ENCODE measurements at regions not wholly inside any gene's neighbourhood (a gene's known extent, or its start where the extent isn't known, plus 50 kb on each side); places are given as distances from the start of the nearest gene placed in this dataset.
"Not testable (repeated sequence)": the region's sequence is repeated elsewhere in the genome, so short reads cannot be mapped to it uniquely, and the experiment has no call there.

DNA sequence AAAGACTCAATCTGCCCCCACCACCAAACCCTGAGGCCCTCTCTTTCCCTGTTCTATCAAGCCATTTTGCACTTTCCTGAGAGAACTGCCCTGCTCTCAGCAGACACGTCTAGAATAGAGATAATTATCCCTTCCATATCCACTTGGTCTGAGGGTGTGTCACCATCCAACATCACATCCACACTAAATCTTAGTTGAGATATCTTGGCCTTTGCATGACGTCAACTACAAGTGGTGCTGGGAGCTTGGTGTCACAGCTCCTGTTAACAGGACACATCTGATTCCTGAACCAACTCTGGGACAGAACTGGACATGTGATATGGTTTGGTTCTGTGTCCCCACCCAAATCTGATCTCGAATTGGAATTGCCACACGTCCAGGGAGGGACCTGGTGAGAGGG is 1109.2 kb downstream of the TMEM121 start:
- no peaks in the 10 kb centered on the region for H3K27me3 Mint-ChIP-seq
- H3K4me1 Mint-ChIP-seq (ENCODE audit: low read depth) = no peaks in the 10 kb centered on the region
- TF ChIP-seq CTCF (IDR thresholded peaks at IDR 0.05; ENCODE audit: unreplicated experiment) = no peak
- H3K9me3 Mint-ChIP-seq (ENCODE audit: low read depth) = peaks cover 56% of the 10 kb centered on the region
- no peak overlapping the region for H3K27ac Mint-ChIP-seq
- peaks cover 2% of the 10 kb centered on the region for H3K36me3 Mint-ChIP-seq (ENCODE audit: insufficient read depth)
- no peak overlapping the region for H3K4me3 Mint-ChIP-seq (ENCODE audit: low read depth)
- no peak for DNase-seq (ENCODE audit: low spot score, unreplicated experiment)

DNA sequence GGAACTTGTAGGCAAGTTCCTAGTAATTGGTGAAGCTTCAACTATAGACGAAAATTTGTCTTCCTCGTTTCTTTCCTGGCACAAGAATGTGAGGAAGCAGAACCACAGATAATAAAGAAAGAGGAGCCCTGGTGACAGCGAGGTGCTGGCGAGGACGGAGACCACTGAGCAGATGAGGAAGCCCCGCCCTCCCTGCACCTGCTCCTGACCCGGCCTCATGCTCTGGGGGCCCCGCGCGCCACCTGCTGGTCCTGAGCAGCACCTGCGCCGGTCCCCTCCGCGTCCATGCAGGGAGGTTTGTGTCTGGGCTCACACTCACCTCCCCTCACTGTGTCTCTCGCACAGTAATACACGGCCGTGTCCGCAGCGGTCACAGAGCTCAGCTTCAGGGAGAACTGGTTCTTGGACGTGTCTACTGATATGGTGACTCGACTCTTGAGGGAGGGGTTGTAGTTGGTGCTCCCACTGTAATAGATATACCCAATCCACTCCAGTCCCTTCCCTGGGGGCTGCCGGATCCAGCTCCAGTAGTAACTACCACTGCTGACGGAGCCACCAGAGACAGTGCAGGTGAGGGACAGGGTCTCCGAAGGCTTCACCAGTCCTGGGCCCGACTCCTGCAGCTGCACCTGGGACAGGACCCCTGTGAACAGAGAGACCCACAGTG is 1112.5 kb downstream of the TMEM121 start:
- not testable (repeated sequence) for H3K27me3 Mint-ChIP-seq; H3K36me3 Mint-ChIP-seq (ENCODE audit: insufficient read depth); H3K27ac Mint-ChIP-seq; DNase-seq (ENCODE audit: low spot score, unreplicated experiment); H3K4me1 Mint-ChIP-seq (ENCODE audit: low read depth); H3K4me3 Mint-ChIP-seq (ENCODE audit: low read depth)
- H3K9me3 Mint-ChIP-seq (ENCODE audit: low read depth) = peaks cover 54% of the 10 kb centered on the region

- TF ChIP-seq CTCF (IDR thresholded peaks at IDR 0.05; ENCODE audit: unreplicated experiment) = no peak
- no peak for DNase-seq (ENCODE audit: low spot score, unreplicated experiment)
- Mint-ChIP-seq H3K27me3 (no peaks in the 10 kb centered on the region), H3K4me1 (ENCODE audit: low read depth) (no peaks in the 10 kb centered on the region), H3K36me3 (ENCODE audit: insufficient read depth) (peaks cover 3% of the 10 kb centered on the region), H3K27ac (no peak overlapping the region), H3K9me3 (ENCODE audit: low read depth) (peaks cover 45% of the 10 kb centered on the region), H3K4me3 (ENCODE audit: low read depth) (no peak overlapping the region)
Measured at GRCh38 chr14:106642090-106642489, 1115.7 kb downstream of the TMEM121 start.

DNA sequence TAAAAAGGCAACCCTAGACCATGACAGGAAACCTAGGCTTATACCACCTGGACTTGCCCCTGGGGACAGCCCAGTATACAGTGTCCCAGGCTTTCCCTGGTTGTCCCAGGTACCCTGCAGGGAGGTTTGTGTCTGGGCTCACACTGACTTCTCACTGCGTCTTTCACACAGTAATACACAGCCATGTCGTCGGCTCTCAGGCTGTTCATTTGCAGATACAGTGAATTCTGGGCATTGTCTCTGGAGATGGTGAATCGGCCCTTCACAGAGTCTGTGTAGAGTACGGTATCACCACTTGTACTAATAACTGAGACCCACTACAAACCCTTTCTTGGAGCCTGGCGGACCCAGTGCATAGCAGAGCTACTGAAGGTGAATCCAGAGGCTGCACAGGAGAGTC is 1116.6 kb downstream of the TMEM121 start:
- H3K9me3 Mint-ChIP-seq (ENCODE audit: low read depth) = peaks cover 49% of the 10 kb centered on the region
- not testable (repeated sequence) for H3K36me3 Mint-ChIP-seq (ENCODE audit: insufficient read depth)

GRCh38 chr14:106648874-106649273 is 1122.5 kb downstream of the TMEM121 start:
- H3K27me3 Mint-ChIP-seq; H3K36me3 Mint-ChIP-seq (ENCODE audit: insufficient read depth); H3K4me1 Mint-ChIP-seq (ENCODE audit: low read depth); DNase-seq (ENCODE audit: low spot score, unreplicated experiment); H3K4me3 Mint-ChIP-seq (ENCODE audit: low read depth); H3K27ac Mint-ChIP-seq: not testable (repeated sequence)
- peaks cover 63% of the 10 kb centered on the region for H3K9me3 Mint-ChIP-seq (ENCODE audit: low read depth)

More for the DNA sequence above, 1116.6 kb downstream of the TMEM121 start:
- not testable (repeated sequence) for DNase-seq (ENCODE audit: low spot score, unreplicated experiment); H3K27me3 Mint-ChIP-seq; H3K4me3 Mint-ChIP-seq (ENCODE audit: low read depth); H3K27ac Mint-ChIP-seq; H3K4me1 Mint-ChIP-seq (ENCODE audit: low read depth)

DNA sequence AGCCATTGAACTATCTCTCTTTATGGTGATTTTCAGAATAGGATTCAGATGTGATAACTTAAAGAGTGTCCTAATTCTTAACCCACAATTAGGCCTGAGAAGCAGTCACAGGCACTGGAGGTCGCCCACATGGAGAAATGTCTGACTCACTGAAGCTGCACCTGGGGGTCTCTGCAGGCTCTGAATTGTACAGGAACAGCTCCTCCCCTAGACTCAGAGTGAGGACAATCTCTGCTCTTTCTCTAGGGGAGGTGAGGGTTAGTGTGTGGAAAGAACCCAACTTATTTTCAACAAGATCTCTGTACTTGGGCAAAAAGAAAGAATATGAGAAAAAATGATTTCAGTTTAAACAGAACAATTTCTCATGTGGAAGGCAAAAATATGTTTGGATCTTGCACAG is 1124.6 kb downstream of the TMEM121 start:
- no peaks in the 10 kb centered on the region for H3K4me1 Mint-ChIP-seq (ENCODE audit: low read depth)
- no peak for DNase-seq (ENCODE audit: low spot score, unreplicated experiment)
- peaks cover 63% of the 10 kb centered on the region for H3K9me3 Mint-ChIP-seq (ENCODE audit: low read depth)
- no peaks in the 10 kb centered on the region for H3K27me3 Mint-ChIP-seq
- no peak overlapping the region for H3K27ac Mint-ChIP-seq
- no peak overlapping the region for H3K4me3 Mint-ChIP-seq (ENCODE audit: low read depth)
- TF ChIP-seq CTCF (IDR thresholded peaks at IDR 0.05; ENCODE audit: unreplicated experiment) = no peak
- H3K36me3 Mint-ChIP-seq (ENCODE audit: insufficient read depth) = peaks cover 1% of the 10 kb centered on the region

DNA sequence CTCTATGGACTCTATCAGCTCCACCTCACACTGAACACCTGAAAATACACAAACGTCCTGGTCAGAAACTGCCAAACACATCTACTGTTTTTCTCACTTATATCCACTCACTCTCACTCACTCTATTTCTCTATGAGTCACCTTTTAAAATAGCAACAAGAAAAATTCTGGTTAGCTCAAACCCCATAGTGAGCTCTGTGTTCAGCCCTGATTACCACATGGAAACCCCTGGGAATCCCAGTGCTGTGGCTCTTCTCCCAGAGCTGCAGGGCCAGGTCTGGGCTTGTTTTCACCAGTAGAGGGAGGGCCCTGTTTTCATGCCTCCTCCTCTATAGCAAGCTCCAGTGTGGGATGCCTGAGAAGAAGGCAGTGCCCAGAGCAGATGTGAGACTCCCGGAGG is 1126.1 kb downstream of the TMEM121 start:
- no peaks in the 10 kb centered on the region for H3K4me1 Mint-ChIP-seq (ENCODE audit: low read depth)
- no peak for TF ChIP-seq CTCF (IDR thresholded peaks at IDR 0.05; ENCODE audit: unreplicated experiment)
- peaks cover 1% of the 10 kb centered on the region for H3K36me3 Mint-ChIP-seq (ENCODE audit: insufficient read depth)
- H3K4me3 Mint-ChIP-seq (ENCODE audit: low read depth) = no peak overlapping the region
- H3K27me3 Mint-ChIP-seq = no peaks in the 10 kb centered on the region
- no peak for DNase-seq (ENCODE audit: low spot score, unreplicated experiment)
- no peak overlapping the region for H3K27ac Mint-ChIP-seq
- peaks cover 63% of the 10 kb centered on the region for H3K9me3 Mint-ChIP-seq (ENCODE audit: low read depth)

Measured in progenitor cell of endocrine pancreas (in vitro differentiated cells).